SK-N-SH treated with all-trans-retinoic acid at 6 μM for 48 hours (cell line): ENCODE measurements at regions not wholly inside any gene's neighbourhood (a gene's known extent, or its start where the extent isn't known, plus 50 kb on each side); places are given as distances from the start of the nearest gene placed in this dataset.
"Not testable (repeated sequence)": the region's sequence is repeated elsewhere in the genome, so short reads cannot be mapped to it uniquely, and the experiment has no call there.

ENCODE experiments used
- ATAC-seq: fragments of 200-7000 bp; cut with Tn5 transposase; 3 replicates; pipeline ENCODE4 v1.9.1; 2020; ENCODE audit warnings: mild to moderate bottlenecking, moderate library complexity
- ARNTL ChIP-seq: fragments of 450-650 bp; formaldehyde crosslinking; IDR thresholded peaks from 2 replicates; pipeline ENCODE4 v1.5.0; 2020; ENCODE audit warnings: low read depth, mild to moderate bottlenecking, moderate library complexity, borderline replicate concordance
- BACH2 ChIP-seq: fragments of 250-450 bp; sonication (Bioruptor Pico); IDR thresholded peaks from 2 replicates; pipeline ENCODE4 v1.9.0; 2021; ENCODE audit warnings: mild to moderate bottlenecking, borderline replicate concordance
- CSDC2 ChIP-seq: fragments of 250-450 bp; sonication (Bioruptor Pico); IDR thresholded peaks from 2 replicates; pipeline ENCODE4 v1.5.0; 2020; ENCODE audit warnings: mild to moderate bottlenecking, moderate library complexity
- ESRRG ChIP-seq: fragments of 250-450 bp; sonication (Bioruptor Pico); IDR thresholded peaks from 2 replicates; pipeline ENCODE4 v1.6.1; 2021; ENCODE audit warnings: mild to moderate bottlenecking
- ISL1 ChIP-seq: fragments of 250-450 bp; sonication (Bioruptor Pico); IDR thresholded peaks from 2 replicates; pipeline ENCODE4 v2.1.2; 2022; ENCODE audit warnings: mild to moderate bottlenecking, moderate library complexity
- PPARA ChIP-seq: fragments of 250-450 bp; sonication (Bioruptor Pico); IDR thresholded peaks from 2 replicates; pipeline ENCODE4 v1.5.0; 2020; ENCODE audit warnings: mild to moderate bottlenecking, borderline replicate concordance
- SNAI2 ChIP-seq: fragments of 250-450 bp; sonication (Bioruptor Pico); IDR thresholded peaks from 2 replicates; pipeline ENCODE4 v1.5.0; 2020; ENCODE audit warnings: mild to moderate bottlenecking, moderate library complexity
- TCF4 ChIP-seq: fragments of 250-450 bp; sonication (Bioruptor Pico); IDR thresholded peaks from 2 replicates; pipeline ENCODE4 v1.8.0; 2021; ENCODE audit warnings: mild to moderate bottlenecking, moderate library complexity, borderline replicate concordance
- TOX ChIP-seq: fragments of 250-450 bp; sonication (Bioruptor Pico); IDR thresholded peaks from 2 replicates; pipeline ENCODE4 v1.8.0; 2021; ENCODE audit warnings: mild to moderate bottlenecking, moderate library complexity, borderline replicate concordance
- ZC3H10 ChIP-seq: fragments of 250-450 bp; sonication (Bioruptor Pico); IDR thresholded peaks from 2 replicates; pipeline ENCODE4 v1.5.1; 2021; ENCODE audit warnings: mild to moderate bottlenecking, moderate library complexity
- ZFP3 ChIP-seq: fragments of 250-450 bp; sonication (Bioruptor Pico); IDR thresholded peaks from 2 replicates; pipeline ENCODE4 v1.5.0; 2020; ENCODE audit warnings: mild to moderate bottlenecking, moderate library complexity
- ZFP30 ChIP-seq: fragments of 450-650 bp; formaldehyde crosslinking; IDR thresholded peaks from 2 replicates; pipeline ENCODE4 v1.5.0; 2022; ENCODE audit warnings: mild to moderate bottlenecking, moderate library complexity
- ZNF565 ChIP-seq: fragments of 450-650 bp; formaldehyde crosslinking; conservative IDR thresholded peaks from 2 replicates; pipeline ENCODE4 v1.5.0; 2020; ENCODE audit warnings: low read depth, mild to moderate bottlenecking, moderate library complexity
- ZNF70 ChIP-seq: fragments of 450-650 bp; formaldehyde crosslinking; IDR thresholded peaks from 2 replicates; pipeline ENCODE4 v1.5.0; 2020; ENCODE audit warnings: mild to moderate bottlenecking, moderate library complexity
- ZNF8 ChIP-seq: fragments of 450-650 bp; formaldehyde crosslinking; IDR thresholded peaks from 2 replicates; pipeline ENCODE4 v1.5.0; 2020; ENCODE audit warnings: mild to moderate bottlenecking, moderate library complexity
- TF ChIP-seq, protein P1 (sequence below): fragments of 250-450 bp; sonication (Bioruptor Pico); IDR thresholded peaks from 2 replicates; pipeline ENCODE4 v1.8.0; 2021; ENCODE audit warnings: low read depth, mild to moderate bottlenecking, moderate library complexity, borderline replicate concordance
- TF ChIP-seq, protein P2 (sequence below): fragments of 250-450 bp; sonication (Bioruptor Pico); IDR thresholded peaks from 2 replicates; pipeline ENCODE4 v1.5.0; 2020; ENCODE audit warnings: mild to moderate bottlenecking, moderate library complexity
- TF ChIP-seq, protein P3 (sequence below): fragments of 250-450 bp; sonication (Bioruptor Pico); IDR thresholded peaks from 2 replicates; pipeline ENCODE4 v1.5.1; 2020; ENCODE audit warnings: low read depth, mild to moderate bottlenecking, moderate library complexity

DNA sequence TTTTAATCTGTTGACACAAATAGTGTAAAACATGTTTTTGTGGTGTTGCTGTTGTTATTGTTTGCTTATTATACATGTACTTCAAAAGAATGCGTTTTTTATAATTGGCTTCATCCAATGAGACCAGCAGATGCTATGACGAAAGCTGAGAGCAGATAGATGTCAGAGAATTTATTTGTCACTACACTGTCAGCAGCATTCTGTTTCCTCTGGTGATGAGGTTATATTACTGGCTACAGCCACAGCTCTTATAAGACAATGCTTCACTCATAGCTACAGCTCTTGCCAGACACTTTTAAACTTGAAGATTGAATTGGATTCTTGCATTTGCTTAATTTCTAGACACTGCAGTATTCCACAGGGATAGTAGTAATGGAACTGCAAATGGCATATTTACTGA, 860.5 kb downstream of the TBC1D32 start (continued):
- TF ChIP-seq, protein P1, sequence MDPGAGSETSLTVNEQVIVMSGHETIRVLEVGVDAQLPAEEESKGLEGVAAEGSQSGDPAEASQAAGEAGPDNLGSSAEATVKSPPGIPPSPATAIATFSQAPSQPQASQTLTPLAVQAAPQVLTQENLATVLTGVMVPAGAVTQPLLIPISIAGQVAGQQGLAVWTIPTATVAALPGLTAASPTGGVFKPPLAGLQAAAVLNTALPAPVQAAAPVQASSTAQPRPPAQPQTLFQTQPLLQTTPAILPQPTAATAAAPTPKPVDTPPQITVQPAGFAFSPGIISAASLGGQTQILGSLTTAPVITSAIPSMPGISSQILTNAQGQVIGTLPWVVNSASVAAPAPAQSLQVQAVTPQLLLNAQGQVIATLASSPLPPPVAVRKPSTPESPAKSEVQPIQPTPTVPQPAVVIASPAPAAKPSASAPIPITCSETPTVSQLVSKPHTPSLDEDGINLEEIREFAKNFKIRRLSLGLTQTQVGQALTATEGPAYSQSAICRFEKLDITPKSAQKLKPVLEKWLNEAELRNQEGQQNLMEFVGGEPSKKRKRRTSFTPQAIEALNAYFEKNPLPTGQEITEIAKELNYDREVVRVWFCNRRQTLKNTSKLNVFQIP (CRISPR knock-in tag) = no peak
- TF ChIP-seq, all 23 proteins: peak for 0

DNA sequence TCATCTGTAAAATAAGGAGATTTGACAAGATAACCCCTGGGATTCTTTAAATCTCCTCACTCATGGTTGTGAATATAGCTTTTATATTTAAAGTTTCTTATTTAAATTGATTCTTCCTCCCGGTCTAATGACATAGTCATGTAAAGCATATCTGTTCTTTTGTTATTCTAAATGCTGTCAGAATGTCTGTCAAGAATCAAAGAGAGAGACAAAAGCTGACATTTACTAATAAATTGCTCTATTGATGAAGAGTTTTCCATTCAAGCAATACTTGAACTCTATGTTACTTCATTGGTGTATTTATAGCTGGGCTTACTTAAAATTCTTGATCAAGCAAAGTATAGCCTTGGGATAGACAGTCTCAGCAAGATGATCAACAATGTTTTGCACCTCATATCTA, 865.8 kb downstream of the TBC1D32 start:
- TF ChIP-seq ZC3H10 (CRISPR knock-in tag) (no peak), ESRRG (CRISPR knock-in tag) (no peak), ARNTL (CRISPR knock-in tag) (no peak), CSDC2 (CRISPR knock-in tag) (no peak), SNAI2 (no peak), ZFP3 (CRISPR knock-in tag) (no peak), ZNF70 (no peak), ZNF565 (CRISPR knock-in tag) (no peak)
- TF ChIP-seq, protein P2, sequence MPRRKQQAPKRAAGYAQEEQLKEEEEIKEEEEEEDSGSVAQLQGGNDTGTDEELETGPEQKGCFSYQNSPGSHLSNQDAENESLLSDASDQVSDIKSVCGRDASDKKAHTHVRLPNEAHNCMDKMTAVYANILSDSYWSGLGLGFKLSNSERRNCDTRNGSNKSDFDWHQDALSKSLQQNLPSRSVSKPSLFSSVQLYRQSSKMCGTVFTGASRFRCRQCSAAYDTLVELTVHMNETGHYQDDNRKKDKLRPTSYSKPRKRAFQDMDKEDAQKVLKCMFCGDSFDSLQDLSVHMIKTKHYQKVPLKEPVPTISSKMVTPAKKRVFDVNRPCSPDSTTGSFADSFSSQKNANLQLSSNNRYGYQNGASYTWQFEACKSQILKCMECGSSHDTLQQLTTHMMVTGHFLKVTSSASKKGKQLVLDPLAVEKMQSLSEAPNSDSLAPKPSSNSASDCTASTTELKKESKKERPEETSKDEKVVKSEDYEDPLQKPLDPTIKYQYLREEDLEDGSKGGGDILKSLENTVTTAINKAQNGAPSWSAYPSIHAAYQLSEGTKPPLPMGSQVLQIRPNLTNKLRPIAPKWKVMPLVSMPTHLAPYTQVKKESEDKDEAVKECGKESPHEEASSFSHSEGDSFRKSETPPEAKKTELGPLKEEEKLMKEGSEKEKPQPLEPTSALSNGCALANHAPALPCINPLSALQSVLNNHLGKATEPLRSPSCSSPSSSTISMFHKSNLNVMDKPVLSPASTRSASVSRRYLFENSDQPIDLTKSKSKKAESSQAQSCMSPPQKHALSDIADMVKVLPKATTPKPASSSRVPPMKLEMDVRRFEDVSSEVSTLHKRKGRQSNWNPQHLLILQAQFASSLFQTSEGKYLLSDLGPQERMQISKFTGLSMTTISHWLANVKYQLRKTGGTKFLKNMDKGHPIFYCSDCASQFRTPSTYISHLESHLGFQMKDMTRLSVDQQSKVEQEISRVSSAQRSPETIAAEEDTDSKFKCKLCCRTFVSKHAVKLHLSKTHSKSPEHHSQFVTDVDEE = no peak
- TF ChIP-seq, protein P3, sequence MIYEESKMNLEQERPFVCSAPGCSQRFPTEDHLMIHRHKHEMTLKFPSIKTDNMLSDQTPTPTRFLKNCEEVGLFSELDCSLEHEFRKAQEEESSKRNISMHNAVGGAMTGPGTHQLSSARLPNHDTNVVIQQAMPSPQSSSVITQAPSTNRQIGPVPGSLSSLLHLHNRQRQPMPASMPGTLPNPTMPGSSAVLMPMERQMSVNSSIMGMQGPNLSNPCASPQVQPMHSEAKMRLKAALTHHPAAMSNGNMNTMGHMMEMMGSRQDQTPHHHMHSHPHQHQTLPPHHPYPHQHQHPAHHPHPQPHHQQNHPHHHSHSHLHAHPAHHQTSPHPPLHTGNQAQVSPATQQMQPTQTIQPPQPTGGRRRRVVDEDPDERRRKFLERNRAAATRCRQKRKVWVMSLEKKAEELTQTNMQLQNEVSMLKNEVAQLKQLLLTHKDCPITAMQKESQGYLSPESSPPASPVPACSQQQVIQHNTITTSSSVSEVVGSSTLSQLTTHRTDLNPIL (CRISPR knock-in tag) = no peak
- ATAC-seq = no peak

DNA sequence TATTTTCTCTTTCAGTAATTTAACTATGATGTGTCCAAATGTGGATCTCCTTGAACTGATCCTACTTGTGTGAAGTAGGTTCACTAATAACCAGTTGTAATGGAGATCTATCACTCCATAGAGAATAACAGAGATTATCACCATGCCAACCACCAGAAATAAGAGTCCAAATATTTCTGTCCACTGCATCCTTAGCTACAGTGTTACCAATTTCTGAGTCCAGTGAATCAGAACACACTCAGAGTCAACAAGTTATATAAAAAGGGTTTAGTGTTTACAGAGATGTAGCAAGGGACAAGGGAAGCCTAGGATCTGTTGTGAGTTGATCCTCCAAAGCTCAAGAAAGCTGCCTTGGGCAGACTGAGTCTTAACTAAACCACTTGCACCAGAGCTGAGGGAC, 882.8 kb downstream of the TBC1D32 start:
- TF ChIP-seq ISL1 (CRISPR knock-in tag) = no peak
- TF ChIP-seq TCF4 (CRISPR knock-in tag) = no peak
- no peak for TF ChIP-seq ARNTL (CRISPR knock-in tag)
- TF ChIP-seq CSDC2 (CRISPR knock-in tag) = no peak
- no peak for TF ChIP-seq TOX (CRISPR knock-in tag)
- TF ChIP-seq PPARA (CRISPR knock-in tag) = no peak
- TF ChIP-seq BACH2 (CRISPR knock-in tag) = no peak
- TF ChIP-seq ZFP3 (CRISPR knock-in tag) = no peak
- no peak for TF ChIP-seq ZNF565 (CRISPR knock-in tag)
- TF ChIP-seq, protein P1 (CRISPR knock-in tag) = no peak
- no peak for TF ChIP-seq SNAI2
- TF ChIP-seq ESRRG (CRISPR knock-in tag) = no peak
- no peak for ATAC-seq

DNA sequence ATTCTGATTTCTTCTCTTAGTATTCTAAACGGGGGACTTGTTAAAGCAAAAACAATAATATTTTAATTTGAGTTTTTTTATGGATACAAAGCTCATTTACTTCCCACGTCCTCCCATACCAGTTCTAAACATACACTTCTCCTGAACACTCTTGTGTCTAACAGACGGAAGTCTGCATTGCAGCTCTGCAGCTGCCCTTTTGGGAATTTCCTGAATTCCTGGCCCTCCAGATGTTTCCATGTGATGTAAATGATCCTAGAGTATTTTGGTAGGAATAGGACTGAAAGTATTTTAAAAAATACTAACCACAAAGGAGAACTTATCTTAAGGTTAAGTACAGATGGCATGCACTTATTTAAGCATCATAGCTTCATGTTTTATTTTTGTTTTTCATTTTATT, 886.7 kb downstream of the TBC1D32 start:
- no peak for ATAC-seq

DNA sequence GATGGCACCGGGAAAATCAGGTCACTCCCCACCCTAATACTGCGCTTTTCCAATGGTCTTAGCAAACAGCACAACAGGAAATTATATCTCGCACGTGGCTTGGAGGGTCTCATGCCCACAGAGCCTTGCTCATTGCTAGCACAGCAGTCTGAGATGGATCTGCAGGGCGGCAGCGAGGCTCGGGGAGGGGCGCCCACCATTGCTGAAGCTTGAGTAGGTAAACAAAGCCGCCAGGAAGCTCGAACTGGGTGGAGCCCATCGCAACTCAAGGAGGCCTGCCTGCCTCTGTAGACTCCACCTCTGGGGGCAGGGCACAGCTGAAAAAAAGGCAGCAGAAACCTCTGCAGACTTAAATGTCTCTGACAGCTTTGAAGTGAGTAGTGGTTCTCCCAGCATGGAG, 901.4 kb downstream of the TBC1D32 start:
- not testable (repeated sequence) for ATAC-seq

More for the DNA sequence above, 886.7 kb downstream of the TBC1D32 start:
- TF ChIP-seq ISL1 (CRISPR knock-in tag) = no peak
- no peak for TF ChIP-seq ZNF8 (CRISPR knock-in tag)
- TF ChIP-seq ZC3H10 (CRISPR knock-in tag) = no peak
- no peak for TF ChIP-seq PPARA (CRISPR knock-in tag)
- no peak for TF ChIP-seq TOX (CRISPR knock-in tag)
- TF ChIP-seq ZFP30 (CRISPR knock-in tag) = no peak
- no peak for TF ChIP-seq ZNF565 (CRISPR knock-in tag)
- TF ChIP-seq, protein P1 (CRISPR knock-in tag) = no peak
